ENCODE measurements at regions not wholly inside any gene's neighbourhood (a gene's known extent, or its start where the extent isn't known, plus 50 kb on each side); places are given as distances from the start of the nearest gene placed in this dataset.

- H3F3A ChIP-seq (ENCODE audit: insufficient read depth, low read depth) = no peaks in the 10 kb centered on the region
- TF ChIP-seq EZH2 (IDR thresholded peaks at IDR 0.05; ENCODE audit: low read depth) = no peak
- no peak for TF ChIP-seq CTCF (conservative IDR thresholded peaks at IDR 0.05)
- BruUV-seq (replicated peaks) = no TSS peak
- no peaks in the 10 kb centered on the region for H3K9me3 ChIP-seq (ENCODE audit: insufficient read depth, low read depth)
- H3K4me3 ChIP-seq = no peak overlapping the region
- intact Hi-C loops (cut with micrococcal nuclease; ENCODE audit: unreplicated experiment) = no loop called here
- ChIA-PET CTCF (no interaction called here), POLR2A (ENCODE audit: unreplicated experiment) (no interaction called here)
- no peaks in the 10 kb centered on the region for H3K79me2 ChIP-seq (ENCODE audit: low read depth)
- no peaks in the 10 kb centered on the region for H3K27me3 ChIP-seq (ENCODE audit: insufficient read depth, low read depth)
- H3K4me2 ChIP-seq = no peak overlapping the region
- DNase-seq = no peak
- no peak overlapping the region for H2AFZ ChIP-seq
- H3K36me3 ChIP-seq (ENCODE audit: low read depth) = no peaks in the 10 kb centered on the region
- H3K4me1 ChIP-seq (replicated peaks; ENCODE audit: insufficient read depth) = no peaks in the 10 kb centered on the region
- H3K9me2 ChIP-seq (ENCODE audit: insufficient read depth) = no peaks in the 10 kb centered on the region
- H4K20me1 ChIP-seq (ENCODE audit: insufficient read depth) = no peaks in the 10 kb centered on the region
- no peak overlapping the region for H3K27ac ChIP-seq
These were observed 120.8 kb upstream of the TMCC3 start for GRCh38 chr12:94771199-94771598.

- Histone ChIP-seq H3K27ac (no peak overlapping the region), H3K36me3 (ENCODE audit: low read depth) (no peaks in the 10 kb centered on the region), H4K20me1 (ENCODE audit: insufficient read depth) (no peaks in the 10 kb centered on the region), H3K4me2 (no peak overlapping the region), H3K4me3 (no peak overlapping the region), H2AFZ (no peak overlapping the region), H3K79me2 (ENCODE audit: low read depth) (no peaks in the 10 kb centered on the region), H3K9me3 (ENCODE audit: insufficient read depth, low read depth) (no peaks in the 10 kb centered on the region), H3K27me3 (ENCODE audit: insufficient read depth, low read depth) (no peaks in the 10 kb centered on the region), H3K4me1 (replicated peaks; ENCODE audit: insufficient read depth) (no peaks in the 10 kb centered on the region), H3F3A (ENCODE audit: insufficient read depth, low read depth) (no peaks in the 10 kb centered on the region), H3K9me2 (ENCODE audit: insufficient read depth) (no peaks in the 10 kb centered on the region)
- intact Hi-C loops (cut with micrococcal nuclease; ENCODE audit: unreplicated experiment) = no loop called here
- BruUV-seq (replicated peaks) = no TSS peak
- DNase-seq = no peak
- ChIA-PET CTCF (no interaction called here), POLR2A (ENCODE audit: unreplicated experiment) (no interaction called here)
- no peak for TF ChIP-seq EZH2 (IDR thresholded peaks at IDR 0.05; ENCODE audit: low read depth)
- TF ChIP-seq CTCF (conservative IDR thresholded peaks at IDR 0.05) = no peak
These were observed 120.4 kb upstream of the TMCC3 start for GRCh38 chr12:94770791-94771190.

- H3K79me2 ChIP-seq (ENCODE audit: low read depth) = no peaks in the 10 kb centered on the region
- H3K36me3 ChIP-seq (ENCODE audit: low read depth) = no peaks in the 10 kb centered on the region
- H3K27ac ChIP-seq = no peak overlapping the region
- intact Hi-C loops (cut with micrococcal nuclease; ENCODE audit: unreplicated experiment) = no loop called here
- CTCF ChIA-PET = no interaction called here
- POLR2A ChIA-PET (ENCODE audit: unreplicated experiment) = no interaction called here
- H4K20me1 ChIP-seq (ENCODE audit: insufficient read depth) = no peaks in the 10 kb centered on the region
- H3K9me2 ChIP-seq (ENCODE audit: insufficient read depth) = no peaks in the 10 kb centered on the region
- no peaks in the 10 kb centered on the region for H3K9me3 ChIP-seq (ENCODE audit: insufficient read depth, low read depth)
- DNase-seq = no peak
- TF ChIP-seq CTCF (conservative IDR thresholded peaks at IDR 0.05) (no peak), EZH2 (IDR thresholded peaks at IDR 0.05; ENCODE audit: low read depth) (no peak)
- BruUV-seq (replicated peaks) = no TSS peak
- H3F3A ChIP-seq (ENCODE audit: insufficient read depth, low read depth) = no peaks in the 10 kb centered on the region
- H2AFZ ChIP-seq = no peak overlapping the region
- no peaks in the 10 kb centered on the region for H3K4me1 ChIP-seq (replicated peaks; ENCODE audit: insufficient read depth)
- no peaks in the 10 kb centered on the region for H3K27me3 ChIP-seq (ENCODE audit: insufficient read depth, low read depth)
- H3K4me3 ChIP-seq = no peak overlapping the region
- no peak overlapping the region for H3K4me2 ChIP-seq
These were observed 119.7 kb upstream of the TMCC3 start for GRCh38 chr12:94769776-94770759.
